Trophoblast cell (in vitro differentiated cells and primary cell): ENCODE measurements at regions not wholly inside any gene's neighbourhood (a gene's known extent, or its start where the extent isn't known, plus 50 kb on each side); places are given as distances from the start of the nearest gene placed in this dataset.
A peak's percentile ranks its signal among the peaks of the same experiment; 100 is the strongest.

Source experiments
- DNase-seq, 2 donors: peaks; one replicate each; pipeline ENCODE4 v3.0.0-alpha.2; 2016
- H2AFZ ChIP-seq: 2 replicates; pipeline ENCODE4 v1.6.1; 2013; ENCODE audit warnings: low read length, moderate library complexity, mild to moderate bottlenecking; ENCODE audit not compliant: insufficient read depth, poor library complexity
- H2AK5ac ChIP-seq: 2 replicates; pipeline ENCODE4 v1.6.1; 2013; ENCODE audit warnings: mild to moderate bottlenecking, low read length
- H2BK120ac ChIP-seq: 2 replicates; pipeline ENCODE4 v1.6.1; 2013; ENCODE audit warnings: low read length, mild to moderate bottlenecking, moderate library complexity; ENCODE audit not compliant: insufficient read depth, poor library complexity
- H2BK12ac ChIP-seq: 2 replicates; pipeline ENCODE4 v1.6.1; 2013; ENCODE audit warnings: mild to moderate bottlenecking, low read length, moderate library complexity
- H2BK5ac ChIP-seq: 2 replicates; pipeline ENCODE4 v1.6.1; 2013; ENCODE audit warnings: low read length, low read depth, moderate library complexity, mild to moderate bottlenecking; ENCODE audit not compliant: poor library complexity
- H3K14ac ChIP-seq: 2 replicates; pipeline ENCODE4 v1.6.1; 2013; ENCODE audit warnings: mild to moderate bottlenecking, low read length
- H3K18ac ChIP-seq: 2 replicates; pipeline ENCODE4 v1.6.1; 2013; ENCODE audit warnings: mild to moderate bottlenecking, low read length
- H3K23ac ChIP-seq: 2 replicates; pipeline ENCODE4 v1.6.1; 2013; ENCODE audit warnings: low read length
- H3K27ac ChIP-seq: 2 replicates; pipeline ENCODE4 v1.5.1; 2013; ENCODE audit warnings: low read depth, mild to moderate bottlenecking, inconsistent platforms, low read length, moderate library complexity
- H3K27me3 ChIP-seq: 2 replicates; pipeline ENCODE4 v1.6.1; 2013; ENCODE audit warnings: inconsistent platforms, mild to moderate bottlenecking, low read length, moderate library complexity; ENCODE audit not compliant: insufficient read depth
- H3K36me3 ChIP-seq, 2 experiments: 1 replicate in 1 of 2; 2 replicates in 1 of 2; pipeline ENCODE4 v1.6.1; 2013; ENCODE audit warnings: low read length in 2 of 2, mild to moderate bottlenecking in 2 of 2, moderate library complexity in 1 of 2; ENCODE audit not compliant: insufficient read depth in 2 of 2, control insufficient read depth in 1 of 2
- H3K4ac ChIP-seq: 2 replicates; pipeline ENCODE4 v1.6.1; 2013; ENCODE audit warnings: low read depth, mild to moderate bottlenecking, low read length, moderate library complexity
- H3K4me1 ChIP-seq, 2 experiments: 1 replicate in 1 of 2; 2 replicates in 1 of 2; pipeline ENCODE4 v1.6.1; 2013; ENCODE audit warnings: low read length in 2 of 2, mild to moderate bottlenecking in 2 of 2, moderate library complexity in 1 of 2; ENCODE audit not compliant: insufficient read depth in 2 of 2, control insufficient read depth in 1 of 2
- H3K4me2 ChIP-seq: 2 replicates; pipeline ENCODE4 v1.6.1; 2013; ENCODE audit warnings: inconsistent platforms, mild to moderate bottlenecking, low read length, moderate library complexity
- H3K4me3 ChIP-seq: 2 replicates; pipeline ENCODE4 v1.5.1; 2013; ENCODE audit warnings: mild to moderate bottlenecking, low read depth, low read length, inconsistent platforms
- H3K79me1 ChIP-seq: one replicate; pipeline ENCODE4 v1.6.1; 2013; ENCODE audit warnings: low read length
- H3K79me2 ChIP-seq: 2 replicates; pipeline ENCODE4 v1.6.1; 2013; ENCODE audit warnings: low read length, mild to moderate bottlenecking; ENCODE audit not compliant: control insufficient read depth, insufficient read depth, poor library complexity
- H3K9ac ChIP-seq: 2 replicates; pipeline ENCODE4 v1.6.1; 2013; ENCODE audit warnings: mild to moderate bottlenecking, low read length
- H3K9me3 ChIP-seq: 2 replicates; pipeline ENCODE4 v1.6.1; 2013; ENCODE audit warnings: low read depth, mild to moderate bottlenecking, control low read depth, inconsistent platforms, low read length; ENCODE audit not compliant: insufficient read depth
- H4K12ac ChIP-seq: 2 replicates; pipeline ENCODE4 v1.6.1; 2013; ENCODE audit warnings: low read depth, mild to moderate bottlenecking, low read length, moderate library complexity
- H4K8ac ChIP-seq: 2 replicates; pipeline ENCODE4 v1.6.1; 2013; ENCODE audit warnings: low read depth, mild to moderate bottlenecking, low read length, moderate library complexity
- H4K91ac ChIP-seq: one replicate; pipeline ENCODE4 v1.6.1; 2013; ENCODE audit warnings: low read depth, mild to moderate bottlenecking, low read length, moderate library complexity
- WGBS: extraction: QIAGEN DNeasy Blood & Tissue Kit; methylation state at CpG from one replicate; pipeline ENCODE4 v1.1.7; 2013; ENCODE audit warnings: missing lambda C conversion rate; ENCODE audit not compliant: insufficient read length, insufficient coverage; ENCODE audit errors: extremely low coverage; 5-methylcytosine and 5-hydroxymethylcytosine counted together

GRCh38 chr3:184472723-184473428, 88.7 kb upstream of the EPHB3 start:
- H3K18ac ChIP-seq: no peak overlapping the region
- H3K27ac ChIP-seq: no peak overlapping the region
- H2AFZ ChIP-seq: no peak overlapping the region
- H3K4me2 ChIP-seq: no peak overlapping the region
- no peak overlapping the region for H2BK5ac ChIP-seq
- no peak overlapping the region for H4K8ac ChIP-seq
- no peaks in the 10 kb centered on the region for H3K27me3 ChIP-seq
- DNase-seq: no peak
- no CpG with 5 or more reads among the region's 12 CpGs for WGBS
- H3K4me1 ChIP-seq: no peaks in the 10 kb centered on the region
- no peak overlapping the region for H3K4me3 ChIP-seq
- H3K79me2 ChIP-seq: no peaks in the 10 kb centered on the region
- no peak overlapping the region for H3K4ac ChIP-seq
- H4K12ac ChIP-seq: no peak overlapping the region
- H2BK12ac ChIP-seq: no peak overlapping the region
- H3K14ac ChIP-seq: no peak overlapping the region
- no peak overlapping the region for H4K91ac ChIP-seq
- no peaks in the 10 kb centered on the region for H3K36me3 ChIP-seq
- H2BK120ac ChIP-seq: no peak overlapping the region
- H2AK5ac ChIP-seq: no peak overlapping the region
- H3K79me1 ChIP-seq: no peaks in the 10 kb centered on the region
- H3K23ac ChIP-seq: no peak overlapping the region
- H3K9ac ChIP-seq: no peak overlapping the region
- no peaks in the 10 kb centered on the region for H3K9me3 ChIP-seq

GRCh38 chr3:184474897-184475296, 86.7 kb upstream of the EPHB3 start:
- Histone ChIP-seq H3K27ac (no peak overlapping the region), H4K91ac (no peak overlapping the region), H2AFZ (no peak overlapping the region), H3K9me3 (no peaks in the 10 kb centered on the region), H3K4me1 (no peaks in the 10 kb centered on the region), H2BK12ac (no peak overlapping the region), H3K79me2 (no peaks in the 10 kb centered on the region), H4K8ac (no peak overlapping the region), H3K4ac (no peak overlapping the region), H2BK5ac (no peak overlapping the region), H3K27me3 (no peaks in the 10 kb centered on the region), H3K4me2 (no peak overlapping the region), H3K9ac (no peak overlapping the region), H4K12ac (no peak overlapping the region), H3K4me3 (no peak overlapping the region), H3K14ac (no peak overlapping the region), H3K79me1 (no peaks in the 10 kb centered on the region), H3K18ac (no peak overlapping the region), H2AK5ac (no peak overlapping the region), H2BK120ac (no peak overlapping the region), H3K36me3 (no peaks in the 10 kb centered on the region), H3K23ac (peak overlapping the region; percentile 46)
- DNase-seq: no peak
- WGBS: no CpG with 5 or more reads among the region's 8 CpGs

- no peaks in the 10 kb centered on the region for H3K79me2 ChIP-seq
- H3K79me1 ChIP-seq: no peaks in the 10 kb centered on the region
- no peak overlapping the region for H2AK5ac ChIP-seq
- H2AFZ ChIP-seq: no peak overlapping the region
- H3K18ac ChIP-seq: no peak overlapping the region
- no peak overlapping the region for H3K23ac ChIP-seq
- H4K91ac ChIP-seq: no peak overlapping the region
- H3K4ac ChIP-seq: no peak overlapping the region
- H3K14ac ChIP-seq: no peak overlapping the region
- no peak overlapping the region for H3K9ac ChIP-seq
- no peak overlapping the region for H2BK12ac ChIP-seq
- H3K36me3 ChIP-seq: no peaks in the 10 kb centered on the region
- no peak overlapping the region for H3K27ac ChIP-seq
- H2BK120ac ChIP-seq: no peak overlapping the region
- H3K4me2 ChIP-seq: no peak overlapping the region
- no peak overlapping the region for H4K12ac ChIP-seq
- no peaks in the 10 kb centered on the region for H3K4me1 ChIP-seq
- no peak for DNase-seq
- H4K8ac ChIP-seq: no peak overlapping the region
- no peak overlapping the region for H3K4me3 ChIP-seq
- no peaks in the 10 kb centered on the region for H3K9me3 ChIP-seq
- WGBS: no CpG with 5 or more reads among the region's 1 CpG
- H3K27me3 ChIP-seq: no peaks in the 10 kb centered on the region
- no peak overlapping the region for H2BK5ac ChIP-seq
Observed at GRCh38 chr3:184477940-184478339, 83.6 kb upstream of the EPHB3 start.

GRCh38 chr3:184479426-184480126, 82.0 kb upstream of the EPHB3 start:
- no peak overlapping the region for H4K91ac ChIP-seq
- H2BK12ac ChIP-seq: no peak overlapping the region
- H3K79me1 ChIP-seq: no peaks in the 10 kb centered on the region
- H3K4ac ChIP-seq: no peak overlapping the region
- no peak overlapping the region for H2BK120ac ChIP-seq
- WGBS: no CpG with 5 or more reads among the region's 8 CpGs
- H2AK5ac ChIP-seq: no peak overlapping the region
- no peak overlapping the region for H3K14ac ChIP-seq
- H2BK5ac ChIP-seq: no peak overlapping the region
- no peak overlapping the region for H3K27ac ChIP-seq
- DNase-seq: no peak
- H4K8ac ChIP-seq: no peak overlapping the region
- H3K4me1 ChIP-seq: no peaks in the 10 kb centered on the region
- no peak overlapping the region for H3K9ac ChIP-seq
- H3K4me2 ChIP-seq: no peak overlapping the region
- no peaks in the 10 kb centered on the region for H3K79me2 ChIP-seq
- no peak overlapping the region for H4K12ac ChIP-seq
- H2AFZ ChIP-seq: no peak overlapping the region
- H3K36me3 ChIP-seq: no peaks in the 10 kb centered on the region
- H3K9me3 ChIP-seq: no peaks in the 10 kb centered on the region
- no peaks in the 10 kb centered on the region for H3K27me3 ChIP-seq
- no peak overlapping the region for H3K23ac ChIP-seq
- no peak overlapping the region for H3K18ac ChIP-seq
- H3K4me3 ChIP-seq: no peak overlapping the region
